ENCODE measurements at regions not wholly inside any gene's neighbourhood (a gene's known extent, or its start where the extent isn't known, plus 50 kb on each side); places are given as distances from the start of the nearest gene placed in this dataset.

DNA sequence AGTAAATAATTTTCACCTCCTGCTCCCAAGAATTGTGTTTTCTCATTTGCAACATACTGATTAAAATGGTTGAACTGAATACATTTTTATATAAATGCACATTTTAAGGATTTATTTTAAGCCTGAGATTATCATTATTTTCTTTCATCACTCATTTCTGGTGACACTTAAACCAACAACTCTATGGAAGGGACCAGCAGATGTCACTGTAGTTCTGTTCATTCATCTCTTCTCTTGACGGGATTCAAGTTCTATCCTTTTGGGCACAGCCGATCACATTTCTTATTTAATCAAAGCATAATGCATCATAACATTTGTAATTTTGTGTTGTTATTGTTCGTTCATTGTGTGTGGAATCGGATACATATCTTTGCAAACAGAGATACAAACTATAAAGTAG lies 417.9 kb downstream of the HRH4 start:
- peak; percentile 50 for DNase-seq

DNA sequence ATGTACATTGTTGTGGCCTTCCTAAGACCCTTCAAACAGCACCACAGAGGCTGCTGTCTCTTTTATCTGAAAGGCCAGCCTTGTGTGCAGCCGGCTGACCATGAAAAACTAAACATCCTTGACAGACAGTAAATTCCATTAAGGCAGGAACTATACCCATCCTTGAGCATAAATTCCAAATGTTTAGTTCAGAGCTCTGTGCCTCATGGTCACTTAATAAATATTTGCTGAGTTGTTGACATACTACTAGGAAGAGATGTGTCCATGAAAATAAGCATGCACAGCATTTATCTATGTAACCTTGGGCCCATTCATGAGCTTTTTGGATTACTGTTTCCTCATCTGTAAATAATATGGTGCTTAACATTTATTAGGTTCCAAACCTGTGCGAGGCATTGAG lies 424.8 kb downstream of the HRH4 start:
- DNase-seq, result no peak

DNA sequence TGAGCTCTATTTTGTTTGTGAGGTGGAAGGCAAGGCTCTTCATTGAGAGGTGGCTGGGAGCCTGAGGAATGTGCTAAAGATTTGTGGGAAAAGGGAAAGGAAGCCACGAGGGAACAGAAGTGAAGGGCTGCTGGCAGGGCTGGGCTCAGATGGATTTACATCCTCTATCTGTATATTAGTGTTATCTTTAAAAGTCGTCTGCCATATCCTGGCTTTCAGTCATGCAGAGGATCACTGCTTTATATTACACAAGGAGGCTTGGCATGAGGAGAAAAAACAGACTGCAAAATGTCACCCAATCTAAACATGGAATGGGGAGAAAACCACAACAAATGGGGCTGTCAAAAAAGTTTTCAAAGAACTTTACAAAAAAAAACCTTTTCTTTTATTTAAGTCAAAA lies 434.4 kb downstream of the HRH4 start:
- DNase-seq, result no peak

DNA sequence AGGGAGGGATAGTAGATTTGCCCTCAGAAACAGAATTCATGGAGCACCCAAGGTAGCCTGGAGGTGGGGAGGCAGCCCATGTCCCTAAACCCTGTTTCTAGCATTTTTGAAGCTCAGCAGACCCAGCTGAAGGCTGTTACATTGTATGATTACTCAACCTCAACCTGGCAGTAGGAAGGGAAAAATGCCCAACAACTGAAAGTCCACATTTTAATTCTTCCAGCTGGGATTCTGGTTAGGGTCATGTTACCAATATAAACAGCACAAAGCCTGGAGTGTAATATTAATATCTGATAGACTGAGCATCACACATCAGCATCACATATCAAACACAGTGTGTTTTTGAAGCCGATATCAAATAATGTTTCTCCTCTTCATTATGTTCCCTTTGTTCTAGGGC lies 437.0 kb downstream of the HRH4 start:
- DNase-seq, result no peak

DNA sequence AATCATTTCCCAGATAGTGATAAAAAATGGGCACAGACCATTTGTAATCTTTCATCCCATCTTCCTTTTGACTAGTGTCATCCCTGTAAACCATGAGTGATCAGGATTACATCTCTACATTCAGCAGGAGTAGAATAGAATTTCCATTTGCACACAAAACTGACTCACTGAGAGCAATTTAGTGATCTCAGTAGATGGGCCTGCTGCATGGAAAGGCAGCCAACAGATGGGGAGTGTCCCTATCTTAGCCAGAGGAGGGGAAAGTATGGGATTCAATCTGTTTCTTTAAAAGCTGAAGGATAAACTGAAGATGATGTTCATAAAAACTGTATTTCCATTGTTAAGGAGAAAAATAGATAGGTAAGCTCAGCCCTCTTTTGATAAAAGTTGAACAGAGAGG lies 441.7 kb downstream of the ZNF521 start:
- DNase-seq, result no peak

DNA sequence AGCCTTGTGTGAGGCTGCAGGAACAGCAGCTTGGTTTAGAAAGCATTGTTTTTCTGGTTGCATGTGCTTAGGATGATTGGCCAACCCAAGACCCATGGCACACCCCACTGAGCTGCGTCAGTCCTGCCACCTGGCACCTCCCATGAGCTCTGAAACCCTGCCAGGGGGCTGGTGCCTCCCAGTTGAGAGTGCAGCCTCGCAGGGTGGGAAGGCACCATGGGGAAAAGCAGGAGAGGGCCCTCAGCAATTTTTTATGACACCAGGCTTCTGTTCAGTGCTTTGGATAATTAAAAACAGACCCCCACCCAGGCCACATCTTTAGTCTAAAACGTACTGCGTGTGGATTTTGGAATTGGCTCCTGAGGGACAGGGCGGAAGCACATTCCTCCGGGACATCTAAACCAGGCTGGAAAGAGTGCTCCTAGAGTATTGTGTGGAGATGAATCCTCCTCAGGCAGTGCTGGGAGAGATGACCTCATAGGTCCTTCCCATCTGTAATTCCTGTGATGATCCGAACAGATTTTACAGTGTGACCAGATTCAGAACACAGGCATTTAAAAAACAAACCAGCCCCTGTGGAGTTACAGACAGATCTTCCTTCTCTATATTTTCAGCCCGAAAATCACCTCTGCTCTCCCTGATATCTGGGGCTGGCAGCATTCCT lies 438.3 kb downstream of the ZNF521 start:
- DNase-seq, result no peak

DNA sequence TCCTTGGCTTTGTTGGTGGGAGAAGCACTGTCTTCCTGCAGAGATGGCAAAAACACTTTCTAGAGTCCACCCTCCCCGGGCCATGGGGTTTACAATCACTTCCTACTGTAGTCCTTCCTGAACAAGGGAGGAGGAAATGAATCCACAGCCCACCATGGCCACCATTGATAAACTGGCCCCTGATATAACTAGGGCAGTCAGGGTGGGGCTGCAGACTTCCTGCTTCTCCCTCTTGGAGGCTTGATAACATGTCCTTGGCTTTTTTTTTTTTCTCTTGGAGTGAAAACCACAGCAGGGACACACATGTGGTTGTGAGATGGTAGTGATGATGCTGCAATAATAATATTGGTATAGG lies 437.8 kb downstream of the ZNF521 start:
- no peak for DNase-seq

DNA sequence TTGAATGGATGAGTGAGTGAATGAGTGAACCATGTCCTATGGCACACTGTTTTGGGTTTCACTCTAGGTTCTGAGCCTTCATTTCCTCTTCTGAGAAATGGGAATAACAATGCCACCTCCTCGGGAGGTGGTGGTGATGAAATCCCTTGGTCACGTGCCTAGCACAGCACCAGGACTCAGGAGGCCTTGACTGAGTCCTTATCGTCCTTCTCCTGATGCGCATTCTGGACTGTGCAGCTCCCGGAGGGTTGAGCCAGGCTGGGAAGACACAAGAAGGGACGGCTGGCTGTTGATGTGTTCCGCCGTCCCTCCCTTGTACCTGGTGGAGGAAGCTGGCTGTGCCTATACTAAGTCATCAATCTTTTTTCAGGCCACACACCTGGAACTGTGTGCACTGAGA lies 437.3 kb downstream of the ZNF521 start:
- no peak for DNase-seq

DNA sequence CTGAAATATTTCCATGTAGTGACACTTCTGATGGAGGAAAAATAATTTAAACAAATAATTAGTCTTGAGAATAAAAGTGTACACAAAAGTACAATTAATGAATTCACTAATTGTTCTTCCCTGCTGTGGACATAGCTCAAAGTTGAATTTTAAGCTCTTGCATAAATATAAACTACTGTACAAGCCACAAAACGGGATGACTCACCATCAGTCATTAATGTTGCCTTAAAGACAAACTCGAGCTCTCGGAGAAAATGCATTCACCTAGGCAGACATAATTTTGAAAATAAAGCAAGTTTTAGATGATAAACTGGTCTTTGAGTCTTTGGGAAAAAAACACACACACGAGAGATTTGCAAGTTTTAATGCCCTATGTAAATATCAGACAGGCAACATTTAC lies 436.4 kb downstream of the ZNF521 start:
- no peak for DNase-seq

DNA sequence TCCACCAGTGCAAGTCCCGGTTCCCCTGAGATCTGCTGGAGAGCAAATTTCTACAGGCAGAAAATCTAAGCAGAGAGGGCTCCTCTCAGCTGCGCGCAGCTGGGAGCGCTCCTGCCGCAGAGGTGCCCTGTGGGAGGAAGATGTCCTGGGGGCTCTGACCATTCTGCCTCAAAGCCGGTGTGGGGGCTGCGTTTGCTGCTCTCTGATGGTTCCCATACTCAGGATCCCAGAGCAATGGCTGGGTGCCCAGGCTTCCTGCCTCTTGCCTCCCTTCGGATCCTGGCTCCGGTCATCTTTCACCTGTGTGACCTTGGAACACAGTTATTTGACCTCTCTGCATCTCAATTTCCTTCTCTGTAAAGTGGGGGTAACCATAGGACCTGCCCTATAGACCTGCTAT lies 434.2 kb downstream of the ZNF521 start:
- no peak for DNase-seq

DNA sequence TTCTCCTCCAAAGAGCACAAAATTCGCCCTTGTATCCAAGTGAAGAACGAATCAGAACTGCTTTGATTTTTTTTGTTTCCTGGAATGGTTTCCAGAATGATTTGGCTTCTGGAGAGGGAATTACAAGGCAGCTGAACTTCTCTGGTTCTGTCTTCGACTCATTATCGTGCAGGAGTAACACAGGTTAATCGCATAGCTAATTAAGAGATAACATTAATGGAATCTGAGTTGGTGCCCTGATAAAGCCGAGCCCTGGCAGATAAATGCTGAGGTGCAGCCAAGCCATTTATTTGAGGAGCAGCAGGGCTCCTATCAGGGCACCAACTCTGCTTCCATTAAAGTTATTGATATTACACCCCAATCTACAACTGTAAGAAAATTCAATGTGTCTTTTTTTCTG lies 433.7 kb downstream of the ZNF521 start:
- no peak for DNase-seq

DNA sequence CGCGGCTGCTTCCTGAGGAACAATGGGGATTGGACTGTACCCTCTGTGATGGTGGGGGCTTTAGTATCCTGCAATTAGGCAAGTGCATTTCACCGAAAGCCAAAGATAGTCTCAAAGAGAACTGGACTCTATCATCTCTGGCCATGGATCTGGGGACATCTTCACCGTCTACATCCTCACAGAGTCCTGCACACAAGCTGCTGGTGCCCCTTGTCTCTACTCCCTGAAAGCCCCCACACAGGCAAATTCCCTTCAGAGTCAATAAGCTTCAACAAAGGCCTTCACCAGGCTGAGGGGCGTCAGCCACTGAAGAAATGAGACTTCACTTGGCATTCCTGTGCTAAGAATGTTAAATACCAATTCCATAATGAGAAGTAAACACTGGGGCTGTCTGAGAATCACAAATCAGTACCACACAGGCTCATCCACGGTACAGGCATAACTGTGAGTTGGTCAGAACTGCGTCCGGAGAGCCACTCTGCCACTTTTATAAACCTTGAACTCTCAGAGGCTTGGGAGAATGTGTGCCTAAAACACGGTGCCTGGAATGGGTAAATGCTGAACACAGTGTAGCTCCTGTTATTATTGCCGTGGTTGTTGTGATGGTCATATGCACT lies 432.7 kb downstream of the ZNF521 start:
- DNase-seq, result no peak

DNA sequence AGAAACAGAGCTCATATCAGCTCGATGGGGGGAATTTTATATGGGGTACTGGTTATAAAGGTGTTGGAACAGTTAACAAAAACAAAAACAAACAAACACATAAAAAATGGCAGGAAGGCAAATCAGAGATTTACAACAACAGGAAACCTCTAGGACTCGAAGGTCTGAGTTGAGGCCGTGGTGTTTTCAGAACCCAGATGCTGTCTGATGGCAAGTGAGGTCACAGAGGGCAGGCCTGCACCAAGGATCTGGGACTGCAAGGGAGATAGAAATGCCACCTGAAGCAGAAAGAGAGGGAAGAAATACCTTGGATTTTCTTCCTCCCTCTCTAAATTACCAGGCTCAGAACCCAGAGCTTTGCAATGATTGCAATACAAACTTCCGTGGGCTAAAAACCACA lies 429.5 kb downstream of the ZNF521 start:
- DNase-seq, result no peak

DNA sequence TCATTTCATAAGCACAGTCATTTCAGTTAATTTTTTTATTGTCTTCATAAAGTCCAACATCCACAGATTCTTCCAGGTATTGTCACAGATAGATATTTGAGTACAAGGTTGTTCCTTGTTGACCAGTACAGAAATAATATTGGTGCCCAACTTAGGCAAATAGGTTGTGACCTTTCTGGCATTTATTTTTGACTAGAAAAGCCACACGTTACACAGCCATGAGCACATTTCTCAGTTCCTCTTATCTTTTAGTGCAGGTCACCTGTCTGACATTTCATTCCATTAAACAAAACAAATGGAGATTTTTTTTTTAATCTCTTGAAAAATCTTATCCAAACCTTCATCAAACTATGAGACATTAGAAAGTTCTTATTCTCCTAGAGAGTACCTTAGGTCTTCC lies 428.8 kb downstream of the ZNF521 start:
- DNase-seq, result no peak

DNA sequence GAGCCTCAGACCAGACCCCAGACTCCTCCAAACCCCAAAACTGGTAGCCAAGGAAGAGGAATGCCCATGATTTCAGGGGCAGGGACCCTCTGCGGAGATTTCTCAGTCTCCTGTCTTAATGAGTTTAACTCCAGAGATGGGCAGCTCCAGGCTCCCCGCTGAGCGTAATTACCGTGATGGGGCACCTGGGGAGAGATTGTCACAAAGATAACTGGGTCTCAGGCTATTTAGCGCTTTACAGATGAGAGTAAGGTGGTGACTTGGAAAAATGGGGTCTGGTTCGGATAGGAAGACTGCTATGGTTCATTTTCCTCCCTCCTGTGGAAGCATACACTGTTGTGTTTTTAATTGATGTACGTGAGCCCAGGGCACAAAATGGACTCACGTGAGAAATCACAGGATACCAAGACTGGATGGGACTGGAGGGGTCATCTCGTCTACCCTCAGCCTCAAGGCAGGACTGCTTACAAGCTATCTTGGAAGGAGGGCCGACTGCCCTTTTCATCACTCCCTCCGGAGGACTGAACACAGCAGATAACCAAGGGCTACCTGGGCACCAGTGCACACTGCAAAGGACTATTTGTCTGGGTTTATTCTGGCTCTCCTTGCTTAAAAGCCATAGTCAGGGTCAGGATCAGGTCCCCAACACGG lies 427.8 kb downstream of the ZNF521 start:
- no peak for DNase-seq

DNA sequence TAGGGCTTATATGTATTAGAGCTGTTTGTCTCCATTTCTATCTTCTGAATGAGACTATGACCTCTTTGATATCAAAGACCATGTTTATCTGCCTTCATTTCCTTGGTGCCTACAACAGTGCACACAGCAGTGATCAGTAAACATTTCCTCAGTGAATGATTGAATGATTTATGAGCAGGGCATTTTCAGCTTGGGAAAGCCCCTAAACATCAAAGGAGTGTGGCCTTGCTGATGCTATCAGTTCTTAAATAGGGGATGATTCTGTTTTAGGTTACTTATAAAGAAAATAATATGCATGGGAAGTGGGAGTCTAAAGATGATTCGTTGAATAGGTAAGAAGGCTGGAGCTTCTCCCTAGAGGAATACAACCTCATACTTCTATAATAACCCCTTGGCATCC lies 425.3 kb downstream of the ZNF521 start:
- no peak for DNase-seq

DNA sequence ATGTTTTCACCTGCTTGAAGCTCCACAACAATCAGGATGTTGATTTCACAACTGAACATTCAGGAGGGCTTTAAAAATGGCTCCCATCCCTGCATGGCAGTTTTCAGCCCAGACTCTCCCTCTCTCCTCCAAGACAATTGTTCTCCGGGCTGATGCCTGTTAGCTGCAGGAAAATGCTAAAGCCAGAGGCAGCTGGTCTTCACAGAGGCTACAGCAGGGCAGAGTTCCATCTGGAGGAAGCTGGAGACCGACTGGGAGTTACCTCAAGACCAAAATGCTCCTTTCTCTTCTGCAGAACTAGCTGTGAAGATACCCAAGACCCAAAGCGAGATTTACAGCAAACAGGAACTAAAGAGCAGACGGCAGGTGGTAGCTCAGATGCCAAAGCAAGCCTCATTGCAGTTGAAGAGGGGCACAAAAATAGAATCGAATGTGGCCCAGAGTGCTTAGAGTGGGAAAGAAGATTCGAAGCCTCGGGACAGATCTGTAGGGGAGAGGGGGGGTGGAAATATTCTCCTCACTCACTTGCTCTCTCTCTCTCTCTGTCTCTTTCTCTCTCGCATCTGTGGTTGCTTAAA lies 423.6 kb downstream of the ZNF521 start:
- DNase-seq, result no peak

DNA sequence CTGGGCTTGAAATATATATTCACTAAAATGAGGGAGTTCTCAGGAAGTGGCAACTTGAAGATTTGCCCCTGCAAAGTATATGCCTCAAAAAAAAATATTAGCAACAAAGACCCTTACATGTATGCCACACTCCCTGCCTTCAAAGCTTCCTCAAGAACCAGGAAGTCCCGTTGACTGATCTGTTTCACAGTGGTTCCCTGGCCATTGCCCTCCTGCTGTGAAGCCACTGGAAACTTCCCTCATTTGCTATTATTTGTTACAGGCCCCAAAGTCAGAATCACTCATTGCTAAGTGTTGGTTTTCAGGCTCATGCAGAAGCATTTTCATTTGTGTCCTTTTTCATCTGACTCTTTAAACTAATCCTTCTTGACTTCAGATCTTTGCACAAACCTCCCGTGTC lies 421.5 kb downstream of the ZNF521 start:
- DNase-seq, result no peak

DNA sequence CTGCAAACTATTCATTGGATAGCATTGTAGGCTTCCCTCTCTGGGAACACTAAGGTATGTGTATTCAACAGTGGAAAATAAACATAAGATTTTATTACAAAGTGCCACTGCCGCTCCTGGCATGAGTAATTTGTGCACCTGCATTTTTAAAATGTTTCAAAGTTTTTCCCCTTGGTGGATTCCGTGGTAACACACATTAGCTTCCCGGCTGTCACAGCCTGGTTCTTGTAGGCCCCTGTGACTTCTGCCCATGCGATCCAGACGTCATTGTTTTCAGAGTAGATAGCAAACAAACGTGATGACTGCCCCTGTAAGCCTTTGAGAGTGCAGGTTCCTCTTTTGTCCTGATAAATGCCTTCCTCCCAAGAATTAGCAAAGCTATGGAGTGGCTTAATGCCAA lies 421.0 kb downstream of the ZNF521 start:
- DNase-seq, result no peak

DNA sequence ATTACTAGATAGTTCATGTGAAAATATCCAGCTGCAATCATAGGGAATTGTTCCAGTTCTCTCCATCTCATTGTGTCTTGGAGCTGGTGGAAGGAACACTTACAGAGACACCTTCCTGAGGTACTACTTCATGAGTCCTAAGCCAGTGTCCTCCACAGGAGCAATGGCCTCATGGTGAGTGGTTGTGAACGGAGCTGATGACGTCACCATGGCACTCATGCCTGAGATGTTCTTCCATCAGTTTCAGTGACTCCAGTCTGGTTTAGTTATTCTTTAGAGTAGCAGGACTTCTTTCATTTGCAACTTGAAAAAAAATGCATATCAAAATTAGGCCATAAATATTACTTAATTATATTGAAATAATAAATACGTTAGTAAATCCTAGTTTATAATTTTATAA lies 418.6 kb downstream of the ZNF521 start:
- no peak for DNase-seq

DNA sequence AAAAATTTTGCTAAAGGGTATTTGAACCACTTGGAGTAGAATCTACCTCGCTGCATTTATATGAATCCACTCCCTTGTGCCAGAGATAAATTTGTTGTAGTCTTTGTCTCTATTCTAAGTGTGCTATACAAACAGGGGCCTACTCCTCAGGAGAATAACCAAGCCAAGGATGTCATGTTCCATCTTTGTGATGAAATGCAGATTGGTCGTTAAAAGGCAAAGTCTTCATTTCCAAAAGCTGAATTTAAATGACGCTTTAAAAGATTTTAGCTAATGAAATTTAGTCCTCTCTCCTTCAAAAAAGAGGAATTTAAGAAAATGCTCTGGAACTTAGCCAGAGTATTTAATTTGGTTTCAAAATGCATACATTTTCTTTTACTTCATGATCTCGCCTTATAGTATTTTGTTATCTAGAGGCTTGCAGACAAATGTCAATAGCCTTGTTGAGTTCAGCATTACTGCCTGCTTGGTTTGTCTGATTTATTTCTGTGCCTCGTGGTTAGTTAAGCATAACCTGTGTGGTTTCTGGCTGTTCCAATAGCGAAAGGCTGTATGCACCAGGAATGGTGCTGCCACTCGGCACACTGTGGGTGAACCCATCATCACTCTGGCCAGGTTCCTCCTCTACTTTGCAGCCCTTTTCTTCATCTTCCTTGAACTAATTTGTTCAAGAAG lies 417.6 kb downstream of the ZNF521 start:
- no peak for DNase-seq

DNA sequence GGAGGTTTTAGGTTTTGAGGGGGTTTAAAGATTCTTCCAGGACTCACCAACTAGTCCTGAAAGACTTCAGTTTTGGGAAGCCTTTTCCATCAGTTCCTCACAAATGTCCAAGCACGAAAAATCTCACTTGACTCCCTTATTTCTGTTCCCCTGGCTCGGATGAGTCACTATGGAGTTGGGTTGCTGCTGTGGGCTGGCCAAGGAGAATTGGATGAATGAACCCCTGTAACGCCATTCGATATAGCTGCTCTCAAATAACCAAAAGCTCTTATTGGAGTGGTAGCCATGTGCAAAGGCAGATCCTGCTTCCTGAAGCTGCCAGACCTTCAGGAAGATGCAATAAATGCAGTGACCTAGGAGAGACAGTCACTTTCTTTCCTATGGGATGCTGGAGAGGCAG lies 417.0 kb downstream of the ZNF521 start:
- no peak for DNase-seq

DNA sequence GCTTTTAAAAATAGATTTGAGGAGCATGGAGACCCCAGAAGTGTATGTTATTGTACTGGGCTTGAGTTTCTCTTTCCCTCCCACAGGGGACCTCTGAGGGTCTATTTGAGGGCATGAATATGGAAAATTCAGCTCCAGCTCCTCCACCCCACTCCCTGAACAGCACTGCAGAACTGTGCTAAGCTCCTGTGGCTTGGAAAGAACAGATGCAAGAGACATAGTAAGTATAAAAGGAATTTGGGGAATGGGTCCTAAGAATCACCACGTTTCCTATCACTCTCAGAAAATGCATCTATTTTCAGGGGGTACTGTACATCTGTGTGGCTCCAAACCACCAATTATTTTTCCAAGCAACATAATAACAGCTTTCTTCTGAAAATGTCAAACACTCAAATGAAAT lies 416.1 kb downstream of the ZNF521 start:
- DNase-seq, result no peak

All from renal pelvis (tissue), 1 donor.